ENCODE measurements at regions not wholly inside any gene's neighbourhood (a gene's known extent, or its start where the extent isn't known, plus 50 kb on each side); places are given as distances from the start of the nearest gene placed in this dataset.
"Not testable (repeated sequence)": the region's sequence is repeated elsewhere in the genome, so short reads cannot be mapped to it uniquely, and the experiment has no call there.

GRCh38 chr19:37303591-37304171, 67.2 kb upstream of the ZNF527 start:
- no peak for DNase-seq (ENCODE audit: low spot score)

- peak; percentile 45 for DNase-seq (ENCODE audit: low spot score)
Measured at GRCh38 chr19:37304190-37304883, 66.6 kb upstream of the ZNF527 start.

GRCh38 chr19:37304884-37305255, 66.0 kb upstream of the ZNF527 start:
- no peak for DNase-seq (ENCODE audit: low spot score)

GRCh38 chr19:37306383-37306963, 64.4 kb upstream of the ZNF527 start:
- no peak for DNase-seq (ENCODE audit: low spot score)

GRCh38 chr19:37309834-37310575, 60.9 kb upstream of the ZNF527 start:
- no peak for DNase-seq (ENCODE audit: low spot score)

GRCh38 chr19:37312531-37313334, 58.2 kb upstream of the ZNF527 start:
- DNase-seq (ENCODE audit: low spot score): peak; percentile 61

- DNase-seq (ENCODE audit: low spot score): no peak
Measured at GRCh38 chr19:37313335-37313627, 57.6 kb upstream of the ZNF527 start.

- DNase-seq (ENCODE audit: low spot score): peak; percentile 98
Measured at GRCh38 chr19:37317403-37318209, 53.3 kb upstream of the ZNF527 start.

GRCh38 chr19:37320988-37321387, 49.9 kb upstream of the ZNF527 start:
- not testable (repeated sequence) for DNase-seq (ENCODE audit: low spot score)
